IMR-90 (cell line): ENCODE measurements at regions not wholly inside any gene's neighbourhood (a gene's known extent, or its start where the extent isn't known, plus 50 kb on each side); places are given as distances from the start of the nearest gene placed in this dataset.

ENCODE experiments used
- ATAC-seq: fragments of 200-7000 bp; cut with Tn5 transposase; 2 replicates; pipeline ENCODE4 v1.9.1; 2020; ENCODE audit warnings: low read depth, mild to moderate bottlenecking, moderate library complexity
- BruUV-seq: library from RNA; stranded (reverse); fragments of 400-500 nt; replicated peaks from 2 replicates; lab custom pipeline; 2021; lab: Mats Ljungman, UMichigan
- CTCF ChIA-PET: fragments of 300-600 bp; formaldehyde crosslinking; extraction: SDS; loops from one replicate; lab custom pipeline; 2021; ENCODE audit warnings: antibody characterized with exemption; lab: Yijun Ruan, JAX
- POLR2A ChIA-PET: fragments of 300-600 bp; sonication (Branson Sonifier 250); formaldehyde crosslinking; loops from one replicate; lab custom pipeline; 2022; ENCODE audit warnings: antibody characterized with exemption; ENCODE audit not compliant: unreplicated experiment; lab: Charles Lee
- DNase-seq: peaks from one replicate; pipeline ENCODE4 v3.0.0; 2013
- H2AFZ ChIP-seq: replicated peaks from 2 replicates; pipeline ENCODE3; 2013; ENCODE audit warnings: low read length, mild to moderate bottlenecking; ENCODE audit not compliant: poor library complexity
- H2AK5ac ChIP-seq: 2 replicates; pipeline ENCODE4 v1.6.1; 2013; ENCODE audit warnings: low read depth, low read length, inconsistent platforms
- H2AK9ac ChIP-seq: replicated peaks from 2 replicates; pipeline ENCODE3; 2013; ENCODE audit warnings: mild to moderate bottlenecking, low read depth, low read length, moderate library complexity; ENCODE audit not compliant: poor library complexity
- H2BK120ac ChIP-seq: 2 replicates; pipeline ENCODE4 v1.6.1; 2013; ENCODE audit warnings: low read depth, low read length, inconsistent platforms
- H2BK15ac ChIP-seq: 3 replicates; pipeline ENCODE4 v1.6.1; 2013; ENCODE audit warnings: low read depth, low read length, inconsistent platforms
- H2BK20ac ChIP-seq: 2 replicates; pipeline ENCODE4 v1.6.1; 2013; ENCODE audit warnings: low read depth, mild to moderate bottlenecking, inconsistent platforms, low read length, moderate library complexity
- H2BK5ac ChIP-seq: 2 replicates; pipeline ENCODE4 v1.6.1; 2013; ENCODE audit warnings: mild to moderate bottlenecking, low read depth, low read length, inconsistent platforms; ENCODE audit not compliant: poor library complexity, severe bottlenecking
- H3K14ac ChIP-seq: replicated peaks from 2 replicates; pipeline ENCODE4 v1.6.1; 2013; ENCODE audit warnings: low read depth, low read length, inconsistent platforms
- H3K18ac ChIP-seq: 2 replicates; pipeline ENCODE4 v1.6.1; 2013; ENCODE audit warnings: low read depth, low read length, control low read depth
- H3K23ac ChIP-seq: 2 replicates; pipeline ENCODE4 v1.6.1; 2013; ENCODE audit warnings: low read depth, low read length, inconsistent platforms
- H3K27ac ChIP-seq: 2 replicates; pipeline ENCODE4 v1.5.1; 2013; ENCODE audit warnings: mild to moderate bottlenecking, control low read depth, low read length; ENCODE audit not compliant: insufficient read depth
- H3K27me3 ChIP-seq: 2 replicates; pipeline ENCODE4 v1.6.1; 2013; ENCODE audit warnings: low read length; ENCODE audit not compliant: control insufficient read depth, insufficient read depth
- H3K36me3 ChIP-seq: 2 replicates; pipeline ENCODE4 v1.6.1; 2013; ENCODE audit warnings: low read length, mixed read lengths; ENCODE audit not compliant: control insufficient read depth, insufficient read depth
- H3K4ac ChIP-seq: 2 replicates; pipeline ENCODE4 v1.6.1; 2013; ENCODE audit warnings: low read depth, low read length, inconsistent platforms
- H3K4me1 ChIP-seq: 2 replicates; pipeline ENCODE4 v1.6.1; 2013; ENCODE audit warnings: low read length, mixed read lengths; ENCODE audit not compliant: control insufficient read depth, insufficient read depth
- H3K4me2 ChIP-seq: 2 replicates; pipeline ENCODE4 v1.6.1; 2013; ENCODE audit warnings: low read depth, mild to moderate bottlenecking, control low read depth, low read length, moderate library complexity
- H3K4me3 ChIP-seq: 2 replicates; pipeline ENCODE4 v1.5.1; 2013; ENCODE audit warnings: low read depth, mild to moderate bottlenecking, control low read depth, low read length, moderate library complexity; ENCODE audit not compliant: insufficient read depth
- H3K56ac ChIP-seq: 2 replicates; pipeline ENCODE4 v1.6.1; 2013; ENCODE audit warnings: low read length, inconsistent platforms; ENCODE audit not compliant: insufficient read depth; ENCODE audit errors: extremely low read depth
- H3K79me1 ChIP-seq, 2 experiments: 2 replicates each; pipeline ENCODE4 v1.6.1; 2013; ENCODE audit warnings: low read length in 2 of 2, inconsistent platforms in 1 of 2, low read depth in 1 of 2
- H3K9ac ChIP-seq: 2 replicates; pipeline ENCODE4 v1.6.1; 2013; ENCODE audit warnings: low read depth, low read length, control low read depth
- H3K9me1 ChIP-seq: 2 replicates; pipeline ENCODE4 v1.6.1; 2013; ENCODE audit warnings: low read length, inconsistent platforms; ENCODE audit not compliant: insufficient read depth
- H3K9me3 ChIP-seq: 2 replicates; pipeline ENCODE4 v1.6.1; 2013; ENCODE audit warnings: low read length; ENCODE audit not compliant: control insufficient read depth, insufficient read depth
- H4K20me1 ChIP-seq: 2 replicates; pipeline ENCODE4 v1.6.1; 2013; ENCODE audit warnings: low read length, inconsistent platforms; ENCODE audit not compliant: insufficient read depth
- H4K5ac ChIP-seq: 2 replicates; pipeline ENCODE4 v1.6.1; 2013; ENCODE audit warnings: mild to moderate bottlenecking, low read depth, low read length, control low read depth
- H4K8ac ChIP-seq, 2 experiments: 2 replicates each; pipeline ENCODE4 v1.6.1; 2013; ENCODE audit warnings: low read depth in 2 of 2, low read length in 2 of 2, control low read depth in 1 of 2, inconsistent platforms in 1 of 2
- H4K91ac ChIP-seq: 2 replicates; pipeline ENCODE4 v1.6.1; 2013; ENCODE audit warnings: low read depth, low read length, inconsistent platforms; ENCODE audit not compliant: insufficient read depth
- MAFK ChIP-seq: IDR thresholded peaks from 2 replicates; pipeline ENCODE4 v1.6.1; 2012; ENCODE audit warnings: low read depth, low read length, improper control_type of control experiment
- NFE2L2 ChIP-seq: fragments of 150-350 bp; IDR thresholded peaks from 2 replicates; pipeline ENCODE4 v1.6.1; 2016; ENCODE audit warnings: low read depth, mild to moderate bottlenecking, low read length
- RFX5 ChIP-seq: IDR thresholded peaks from 2 replicates; pipeline ENCODE4 v1.8.0; 2012; ENCODE audit warnings: low read depth, mild to moderate bottlenecking, low read length, moderate library complexity
- WGBS, 2 experiments: methylation state at CpG; one replicate each; pipeline versions ENCODE4 v1.1.5 to v1.1.7; 2013; ENCODE audit warnings: missing lambda C conversion rate in 2 of 2; ENCODE audit not compliant: insufficient read length in 1 of 2; ENCODE audit errors: extremely low coverage in 2 of 2; 5-methylcytosine and 5-hydroxymethylcytosine counted together
- dilution Hi-C: fragments of 300-500 bp; cut with HindIII; formaldehyde crosslinking; loops from one replicate; pipeline ENCODE4 v1.14.3; 2018; ENCODE audit warnings: low sequenced_read_pairs; ENCODE audit not compliant: unreplicated experiment
- in situ Hi-C: fragments of 300-500 bp; cut with MboI; formaldehyde crosslinking; loops from 3 replicates; pipeline ENCODE4 v1.14.3; 2019; ENCODE audit warnings: low sequenced_read_pairs, inconsistent platforms, mixed read lengths
- intact Hi-C: fragments of 100-400 bp; cut with micrococcal nuclease; formaldehyde crosslinking; loops from 2 replicates; pipeline ENCODE4 v1.10.0; 2022

GRCh38 chr18:2207294-2207693 lies 364.0 kb downstream of the METTL4 start:
- Histone ChIP-seq H3K4me3 (no peak overlapping the region), H3K18ac (no peak overlapping the region), H2BK15ac (no peak overlapping the region), H3K9ac (no peak overlapping the region), H3K79me1 (no peaks in the 10 kb centered on the region), H3K36me3 (no peaks in the 10 kb centered on the region), H4K8ac (no peak overlapping the region), H2BK120ac (no peak overlapping the region), H4K20me1 (no peaks in the 10 kb centered on the region), H3K4ac (no peak overlapping the region), H3K27ac (no peak overlapping the region), H3K4me1 (no peaks in the 10 kb centered on the region), H3K23ac (no peak overlapping the region), H2BK20ac (no peak overlapping the region), H2AK9ac (no peak overlapping the region), H4K91ac (no peak overlapping the region), H2AK5ac (no peak overlapping the region), H3K27me3 (no peaks in the 10 kb centered on the region), H2BK5ac (no peak overlapping the region), H4K5ac (no peak overlapping the region), H3K14ac (no peak overlapping the region), H3K56ac (no peak overlapping the region), H3K9me3 (peaks cover 2% of the 10 kb centered on the region; the same call in 1 of the 2 replicates), H2AFZ (no peak overlapping the region), H3K9me1 (no peaks in the 10 kb centered on the region), H3K4me2 (no peak overlapping the region)
- no peak for TF ChIP-seq RFX5
- TF ChIP-seq MAFK: no peak
- TF ChIP-seq NFE2L2: no peak
- BruUV-seq: no TSS peak
- intact Hi-C loops (no loop called here), in situ Hi-C loops (no loop called here), dilution Hi-C loops (no loop called here)
- 0% methylated on average over 1 of the region's 3 CpGs; no CpG with 5 or more reads in 1 of the 2 experiments for WGBS, 2 experiments
- ChIA-PET CTCF (interaction anchor here (0.6 kb wide), 1 partner anchor 22 kb away, joined by 3 read pairs; no protein-coding TSS in a partner anchor), POLR2A (no interaction called here)
- ATAC-seq: no peak
- no peak for DNase-seq
